HepG2 (cell line): ENCODE measurements at regions not wholly inside any gene's neighbourhood (a gene's known extent, or its start where the extent isn't known, plus 50 kb on each side); places are given as distances from the start of the nearest gene placed in this dataset.

ENCODE experiments used
- ATAC-seq: fragments of 200-7000 bp; cut with Tn5 transposase; 3 replicates; pipeline ENCODE4 v1.9.1; 2020; ENCODE audit warnings: mild to moderate bottlenecking, moderate library complexity
- BruUV-seq: library from RNA; stranded (reverse); fragments of 400-500 nt; replicated peaks from 2 replicates; lab custom pipeline; 2021; lab: Mats Ljungman, UMichigan
- CTCF ChIA-PET: fragments of 300-600 bp; formaldehyde crosslinking; extraction: SDS; loops from one replicate; lab custom pipeline; 2021; ENCODE audit warnings: low total read pairs, inconsistent platforms, low intra/inter-chr PET ratio; lab: Yijun Ruan, JAX
- POLR2A ChIA-PET: fragments of 350-600 bp; sonication (Branson Sonifier 250); formaldehyde crosslinking; loops from one replicate; lab custom pipeline; 2020; ENCODE audit warnings: antibody characterized with exemption, inconsistent platforms; lab: Yijun Ruan, JAX
- DNase-seq: peaks from one replicate; pipeline ENCODE4 v3.0.0-alpha.2; 2015; ENCODE audit warnings: low spot score
- FAIRE-seq: peaks from 3 replicates; lab custom pipeline; 2011; peaks lifted over from hg19 to GRCh38; lab: Jason Lieb, UNC
- H2AFZ ChIP-seq: one replicate; pipeline ENCODE4 v1.6.1; 2011; ENCODE audit warnings: low read length, inconsistent platforms
- H3K27ac ChIP-seq: fragments of 300-600 bp; 3 replicates; pipeline ENCODE4 v1.8.0; 2011; ENCODE audit warnings: mixed run types, mild to moderate bottlenecking, mixed read lengths, low read length, inconsistent platforms; ENCODE audit not compliant: insufficient read depth; ENCODE audit errors: extremely low read length
- H3K27me3 ChIP-seq, 2 experiments: fragments of 200-600 bp in 1 of 2; 2 replicates in 1 of 2; 3 replicates in 1 of 2; pipeline versions ENCODE4 v1.6.0 to v1.8.0; 2011; ENCODE audit warnings: low read length in 2 of 2, mild to moderate bottlenecking in 2 of 2, moderate library complexity in 2 of 2, inconsistent platforms in 1 of 2; ENCODE audit not compliant: insufficient read depth in 2 of 2, control insufficient read depth in 1 of 2
- H3K36me3 ChIP-seq, 2 experiments: fragments of 200-600 bp in 1 of 2; replicated peaks in 1 of 2; 2 replicates in 1 of 2; 3 replicates in 1 of 2; pipeline versions ENCODE4 v1.5.1 to v1.8.0; 2011; ENCODE audit warnings: low read length in 2 of 2, inconsistent platforms in 1 of 2; ENCODE audit not compliant: insufficient read depth in 2 of 2, control insufficient read depth in 1 of 2
- H3K4me1 ChIP-seq: 2 replicates; pipeline ENCODE4 v1.5.1; 2012; ENCODE audit warnings: low read length, inconsistent platforms; ENCODE audit not compliant: insufficient read depth
- H3K4me2 ChIP-seq: 2 replicates; pipeline ENCODE4 v1.6.0; 2011; ENCODE audit warnings: low read depth, low read length, inconsistent platforms
- H3K4me3 ChIP-seq, 3 experiments: fragments of 200-600 bp in 1 of 3; sonication (generic), shearing (Covaris generic) in 1 of 3; replicated peaks in 1 of 3; 2 replicates each; pipeline ENCODE4 v1.5.1; 2011 to 2016; ENCODE audit warnings: low read length in 3 of 3, inconsistent platforms in 2 of 3, low read depth in 2 of 3, mild to moderate bottlenecking in 2 of 3, control low read depth in 1 of 3, mixed read lengths in 1 of 3; ENCODE audit not compliant: insufficient read depth in 1 of 3
- H3K79me2 ChIP-seq: one replicate; pipeline ENCODE4 v1.6.1; 2011; ENCODE audit warnings: low read length, inconsistent platforms; ENCODE audit not compliant: insufficient read depth
- H3K9ac ChIP-seq: 2 replicates; pipeline ENCODE4 v1.6.0; 2011; ENCODE audit warnings: mild to moderate bottlenecking, low read depth, low read length, inconsistent platforms; ENCODE audit not compliant: insufficient read depth
- H3K9me3 ChIP-seq: 2 replicates; pipeline ENCODE4 v1.5.1; 2012; ENCODE audit warnings: mild to moderate bottlenecking, low read length
- H4K20me1 ChIP-seq: 2 replicates; pipeline ENCODE4 v1.6.0; 2011; ENCODE audit warnings: inconsistent platforms, mild to moderate bottlenecking, low read length, moderate library complexity; ENCODE audit not compliant: insufficient read depth
- HNF1A ChIP-seq, 2 experiments: sonication (generic) in 1 of 2; formaldehyde crosslinking in 1 of 2; IDR thresholded peaks; 2 replicates each; pipeline versions ENCODE4 v1.4.0 to v1.6.1; 2016 to 2020; ENCODE audit warnings: borderline replicate concordance in 1 of 2, low read depth in 1 of 2, mild to moderate bottlenecking in 1 of 2, missing genetic modification reagents in 1 of 2
- MATR3 ChIP-seq: sonication (generic); formaldehyde crosslinking; IDR thresholded peaks from 2 replicates; pipeline ENCODE4 v1.4.0; 2020; ENCODE audit warnings: missing genetic modification reagents
- MLLT10 ChIP-seq: sonication (generic); formaldehyde crosslinking; IDR thresholded peaks from 2 replicates; pipeline ENCODE4 v1.4.0; 2020; ENCODE audit warnings: missing genetic modification reagents
- PHF8 ChIP-seq: sonication (generic); formaldehyde crosslinking; IDR thresholded peaks from 2 replicates; pipeline ENCODE4 v1.5.0; 2020; ENCODE audit warnings: missing genetic modification reagents
- RXRB ChIP-seq: IDR thresholded peaks from 2 replicates; pipeline ENCODE4 v1.6.1; 2016; ENCODE audit warnings: borderline replicate concordance, missing genetic modification reagents, missing compliant biosample characterization
- ZBTB44 ChIP-seq: sonication (generic); formaldehyde crosslinking; IDR thresholded peaks from 2 replicates; pipeline ENCODE4 v1.4.0; 2020; ENCODE audit warnings: missing genetic modification reagents
- ZGPAT ChIP-seq: IDR thresholded peaks from 2 replicates; pipeline ENCODE4 v1.6.1; 2016; ENCODE audit warnings: mild to moderate bottlenecking
- ZNF24 ChIP-seq: fragments of 450-650 bp; IDR thresholded peaks from 2 replicates; pipeline ENCODE4 v1.6.1; 2017; ENCODE audit warnings: antibody characterized with exemption, mild to moderate bottlenecking
- WGBS: methylation state at CpG from one replicate; pipeline ENCODE4 v1.1.6; 2017; ENCODE audit warnings: low lambda C conversion rate; 5-methylcytosine and 5-hydroxymethylcytosine counted together
- in situ Hi-C: cut with HindIII; loops from 2 replicates; pipeline ENCODE4 v1.10.0; 2017; ENCODE audit warnings: low pct_unique_long_range_greater_than_20kb; ENCODE audit not compliant: extremely low pct_ligation_motif_present
- intact Hi-C: fragments of 100-400 bp; cut with micrococcal nuclease; formaldehyde crosslinking; loops from one replicate; pipeline ENCODE4 v1.10.0; 2022; ENCODE audit not compliant: unreplicated experiment

- TF ChIP-seq MATR3 (CRISPR knock-in tag): no peak
- TF ChIP-seq ZBTB44 (CRISPR knock-in tag): no peak
- no peak for TF ChIP-seq PHF8
- no peak for TF ChIP-seq MLLT10 (CRISPR knock-in tag)
- no peak for TF ChIP-seq RXRB (CRISPR knock-in tag)
These were observed 89.1 kb upstream of the NANOS1 start (continued) for GRCh38 chr10:118940386-118940785.

- Histone ChIP-seq H2AFZ (no peak overlapping the region), H3K27me3 (peaks cover 0 to 12% of the 10 kb centered on the region in 2 experiments; a peak in 4 of 5 replicates), H3K4me1 (no peaks in the 10 kb centered on the region), H3K4me3 (no peak overlapping the region), H3K4me2 (no peak overlapping the region), H3K27ac (no peak overlapping the region), H4K20me1 (no peaks in the 10 kb centered on the region), H3K9me3 (no peaks in the 10 kb centered on the region), H3K79me2 (no peaks in the 10 kb centered on the region), H3K9ac (no peak overlapping the region), H3K36me3 (no peaks in the 10 kb centered on the region)
- ChIA-PET CTCF (no interaction called here), POLR2A (no interaction called here)
- intact Hi-C loops (no loop called here), in situ Hi-C loops (no loop called here)
- TF ChIP-seq ZNF24 (no peak), ZGPAT (CRISPR knock-in tag) (no peak), HNF1A (IDR thresholded peaks at IDR 0.05; ENCODE audit: low read depth) (no peak), HNF1A (CRISPR knock-in tag; IDR thresholded peaks at IDR 0.05; ENCODE audit: borderline replicate concordance) (no peak)
- no TSS peak for BruUV-seq
- ATAC-seq (no peak), DNase-seq (no peak), FAIRE-seq (no peak)
- WGBS: 31% methylated on average over 2 of the region's 2 CpGs
These were observed 86.3 kb upstream of the NANOS1 start for GRCh38 chr10:118943253-118943652.
